Sigmoid colon (tissue), 4 donors: ENCODE measurements at regions not wholly inside any gene's neighbourhood (a gene's known extent, or its start where the extent isn't known, plus 50 kb on each side); places are given as distances from the start of the nearest gene placed in this dataset.

Experiments
- EP300 ChIP-seq, 4 donors: sonication (generic); formaldehyde crosslinking; IDR thresholded peaks; one replicate each; pipeline ENCODE4 v1.6.1; 2017; ENCODE audit warnings: antibody characterized with exemption in 4 of 4
- POLR2A ChIP-seq, 2 donors: fragments of 450-650 bp; IDR thresholded peaks; one replicate each; pipeline ENCODE4 v1.6.1; 2016; ENCODE audit warnings: antibody characterized with exemption in 2 of 2, mild to moderate bottlenecking in 2 of 2, moderate library complexity in 2 of 2
- POLR2AphosphoS5 ChIP-seq, 4 donors: sonication (generic); formaldehyde crosslinking; IDR thresholded peaks; one replicate each; pipeline ENCODE4 v1.6.1; 2017; ENCODE audit warnings: antibody characterized with exemption in 4 of 4

DNA sequence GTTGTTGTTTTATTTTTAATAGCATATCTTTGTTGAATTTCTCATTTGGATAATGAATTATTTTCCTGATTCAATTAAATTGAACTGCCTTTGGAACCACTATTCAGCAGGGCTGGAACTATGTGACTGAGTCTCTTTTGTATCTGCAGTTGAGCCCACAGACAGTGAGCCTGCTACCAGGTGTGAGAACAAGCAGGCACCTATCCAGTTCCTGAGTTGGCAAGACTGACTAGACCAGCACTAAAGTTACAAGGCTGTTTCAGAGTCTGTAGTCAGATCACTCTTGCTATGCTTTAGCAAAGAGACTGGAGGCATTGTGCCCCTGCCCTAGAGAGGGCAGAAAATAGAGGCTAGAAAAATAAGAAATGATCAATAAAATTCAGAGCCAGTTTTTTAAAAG is 237.3 kb upstream of the GRID2 start:
- TF ChIP-seq POLR2AphosphoS5 (IDR thresholded peaks at IDR 0.05) = no peak
- no peak for TF ChIP-seq POLR2A (IDR thresholded peaks at IDR 0.05)
- TF ChIP-seq EP300 (IDR thresholded peaks at IDR 0.05) = no peak
